WERI-Rb-1 (cell line): ENCODE measurements at regions not wholly inside any gene's neighbourhood (a gene's known extent, or its start where the extent isn't known, plus 50 kb on each side); places are given as distances from the start of the nearest gene placed in this dataset.
"Not testable (repeated sequence)": the region's sequence is repeated elsewhere in the genome, so short reads cannot be mapped to it uniquely, and the experiment has no call there.

Experiments
- DNase-seq: peaks from one replicate; pipeline ENCODE4 v3.0.0-alpha.2; 2020
- H3K27ac ChIP-seq: fragments of 250-450 bp; sonication (Bioruptor Pico); 2 replicates; pipeline ENCODE4 v1.5.1; 2020; ENCODE audit warnings: mild to moderate bottlenecking, moderate library complexity
- H3K27me3 ChIP-seq: fragments of 250-450 bp; sonication (Bioruptor Pico); 2 replicates; pipeline ENCODE4 v1.5.1; 2021; ENCODE audit warnings: mild to moderate bottlenecking, low read depth, moderate library complexity; ENCODE audit not compliant: insufficient read depth, severe bottlenecking
- H3K36me3 ChIP-seq: fragments of 250-450 bp; sonication (Bioruptor Pico); 2 replicates; pipeline ENCODE4 v1.5.1; 2020; ENCODE audit warnings: mild to moderate bottlenecking, moderate library complexity
- H3K4me3 ChIP-seq: 2 replicates; pipeline ENCODE4 v1.5.1; 2011; ENCODE audit warnings: low read depth, mild to moderate bottlenecking, control low read depth, low read length
- H3K9me3 ChIP-seq: fragments of 250-450 bp; sonication (Bioruptor Pico); 2 replicates; pipeline ENCODE4 v1.5.1; 2021; ENCODE audit warnings: mild to moderate bottlenecking, moderate library complexity; ENCODE audit not compliant: severe bottlenecking
- CTCF ChIP-seq: IDR thresholded peaks from 2 replicates; pipeline ENCODE4 v1.5.1; 2011; ENCODE audit warnings: low read depth, mild to moderate bottlenecking, control low read depth, inconsistent platforms, low read length

- TF ChIP-seq CTCF = no peak
- no peaks in the 10 kb centered on the region for H3K36me3 ChIP-seq
These were observed 306.2 kb upstream of the FSTL5 start for GRCh38 chr4:162469977-162470376.

GRCh38 chr4:162465356-162465755, 301.6 kb upstream of the FSTL5 start:
- H3K9me3 ChIP-seq, DNase-seq, H3K27me3 ChIP-seq, H3K27ac ChIP-seq, H3K4me3 ChIP-seq, H3K36me3 ChIP-seq: not testable (repeated sequence)

More at GRCh38 chr4:162469977-162470376, 306.2 kb upstream of the FSTL5 start:
- DNase-seq = no peak
- Histone ChIP-seq H3K9me3 (peaks cover 4% of the 10 kb centered on the region), H3K4me3 (no peak overlapping the region), H3K27ac (no peak overlapping the region), H3K27me3 (no peaks in the 10 kb centered on the region)

GRCh38 chr4:162461952-162462351, 298.2 kb upstream of the FSTL5 start:
- Histone ChIP-seq H3K4me3 (no peak overlapping the region), H3K27ac (no peak overlapping the region), H3K9me3 (peaks cover 5% of the 10 kb centered on the region), H3K27me3 (no peaks in the 10 kb centered on the region), H3K36me3 (no peaks in the 10 kb centered on the region)
- DNase-seq = no peak
- no peak for TF ChIP-seq CTCF

- H3K27me3 ChIP-seq = no peaks in the 10 kb centered on the region
- no peak for TF ChIP-seq CTCF
- H3K4me3 ChIP-seq = no peak overlapping the region
- no peak overlapping the region for H3K27ac ChIP-seq
- H3K9me3 ChIP-seq = peaks cover 5% of the 10 kb centered on the region
- H3K36me3 ChIP-seq = no peaks in the 10 kb centered on the region
- DNase-seq = no peak
These were observed 294.3 kb upstream of the FSTL5 start for GRCh38 chr4:162458051-162458450.

- Histone ChIP-seq H3K4me3 (no peak overlapping the region), H3K27me3 (no peaks in the 10 kb centered on the region), H3K9me3 (peaks cover 5% of the 10 kb centered on the region), H3K36me3 (no peaks in the 10 kb centered on the region), H3K27ac (no peak overlapping the region)
- no peak for TF ChIP-seq CTCF
- no peak for DNase-seq
These were observed 293.5 kb upstream of the FSTL5 start for GRCh38 chr4:162457071-162457865.

- peaks cover 5% of the 10 kb centered on the region for H3K9me3 ChIP-seq
- no peak overlapping the region for H3K4me3 ChIP-seq
- H3K36me3 ChIP-seq = no peaks in the 10 kb centered on the region
- H3K27ac ChIP-seq = no peak overlapping the region
- no peaks in the 10 kb centered on the region for H3K27me3 ChIP-seq
- no peak for DNase-seq
- no peak for TF ChIP-seq CTCF
These were observed 292.3 kb upstream of the FSTL5 start for GRCh38 chr4:162456106-162456505.
